MM.1S (cell line): ENCODE measurements at regions not wholly inside any gene's neighbourhood (a gene's known extent, or its start where the extent isn't known, plus 50 kb on each side); places are given as distances from the start of the nearest gene placed in this dataset.

ENCODE experiments used
- DNase-seq: peaks from one replicate; pipeline ENCODE4 v3.0.0-alpha.2; 2015
- H2AFZ ChIP-seq: fragments of 300-600 bp; sonication (generic); 2 replicates; pipeline ENCODE4 v1.6.0; 2016; ENCODE audit warnings: antibody characterized with exemption, low read length
- H3F3A ChIP-seq: fragments of 300-600 bp; sonication (generic); 2 replicates; pipeline ENCODE4 v1.6.1; 2016; ENCODE audit warnings: mild to moderate bottlenecking, antibody characterized with exemption, low read length, moderate library complexity, mixed read lengths; ENCODE audit not compliant: insufficient read depth
- H3K27ac ChIP-seq: fragments of 300-600 bp; sonication (generic); 2 replicates; pipeline ENCODE4 v1.5.1; 2016; ENCODE audit warnings: mild to moderate bottlenecking, low read length
- H3K27me3 ChIP-seq: fragments of 300-600 bp; sonication (generic); replicated peaks from 2 replicates; pipeline ENCODE4 v1.6.0; 2016; ENCODE audit warnings: low read length; ENCODE audit not compliant: insufficient read depth
- H3K36me3 ChIP-seq: fragments of 300-600 bp; sonication (generic); replicated peaks from 2 replicates; pipeline ENCODE4 v1.6.1; 2016; ENCODE audit warnings: mild to moderate bottlenecking, low read length, mixed read lengths; ENCODE audit not compliant: insufficient read depth
- H3K4me1 ChIP-seq: fragments of 300-600 bp; sonication (generic); 2 replicates; pipeline ENCODE4 v1.6.1; 2016; ENCODE audit warnings: low read length, mixed read lengths
- H3K4me2 ChIP-seq: fragments of 300-600 bp; sonication (generic); 2 replicates; pipeline ENCODE4 v1.6.0; 2016; ENCODE audit warnings: low read depth, low read length
- H3K4me3 ChIP-seq: fragments of 300-600 bp; sonication (generic); 2 replicates; pipeline ENCODE4 v1.5.1; 2016; ENCODE audit warnings: low read length, mixed read lengths
- H3K79me2 ChIP-seq: fragments of 300-600 bp; sonication (generic); 2 replicates; pipeline ENCODE4 v1.6.1; 2016; ENCODE audit warnings: mixed run types, low read length, mixed read lengths
- H3K9ac ChIP-seq: fragments of 300-600 bp; sonication (generic); 2 replicates; pipeline ENCODE4 v1.6.1; 2016; ENCODE audit warnings: low read length, mixed read lengths
- H3K9me2 ChIP-seq: fragments of 300-600 bp; sonication (generic); replicated peaks from 2 replicates; pipeline ENCODE4 v1.6.1; 2016; ENCODE audit warnings: mild to moderate bottlenecking, low read length, mixed read lengths; ENCODE audit not compliant: insufficient read depth
- H3K9me3 ChIP-seq: fragments of 300-600 bp; sonication (generic); replicated peaks from 2 replicates; pipeline ENCODE4 v1.6.1; 2016; ENCODE audit warnings: mild to moderate bottlenecking, low read length, mixed read lengths; ENCODE audit not compliant: insufficient read depth
- H4K20me1 ChIP-seq: fragments of 300-600 bp; sonication (generic); 2 replicates; pipeline ENCODE4 v1.6.1; 2016; ENCODE audit warnings: mild to moderate bottlenecking, low read length, moderate library complexity, mixed read lengths; ENCODE audit not compliant: insufficient read depth
- CTCF ChIP-seq: fragments of 300-600 bp; sonication (generic); IDR thresholded peaks from 2 replicates; pipeline ENCODE4 v1.5.1; 2016; ENCODE audit warnings: antibody characterized with exemption, low read length, mixed read lengths
- EZH2 ChIP-seq: fragments of 300-600 bp; sonication (generic); optimal IDR thresholded peaks from 2 replicates; pipeline ENCODE3; 2017; ENCODE audit warnings: low read depth, mild to moderate bottlenecking, antibody characterized with exemption, low read length, mixed read lengths
- EZH2phosphoT487 ChIP-seq: fragments of 300-600 bp; sonication (generic); IDR thresholded peaks from 2 replicates; pipeline ENCODE4 v1.6.1; 2018; ENCODE audit warnings: antibody characterized with exemption, low read length

- no peaks in the 10 kb centered on the region for H3K36me3 ChIP-seq
Observed at GRCh38 chr7:25297278-25297677, 69.0 kb upstream of the NPVF start.

GRCh38 chr7:25303281-25304181, 75.2 kb upstream of the NPVF start:
- Histone ChIP-seq H4K20me1 (no peaks in the 10 kb centered on the region), H3F3A (no peaks in the 10 kb centered on the region), H2AFZ (no peak overlapping the region), H3K4me2 (no peak overlapping the region), H3K4me1 (no peaks in the 10 kb centered on the region), H3K27me3 (no peaks in the 10 kb centered on the region), H3K9ac (no peak overlapping the region), H3K9me3 (no peaks in the 10 kb centered on the region), H3K36me3 (no peaks in the 10 kb centered on the region), H3K79me2 (no peaks in the 10 kb centered on the region), H3K9me2 (no peaks in the 10 kb centered on the region), H3K4me3 (no peak overlapping the region), H3K27ac (no peak overlapping the region)
- TF ChIP-seq EZH2phosphoT487 (no peak), EZH2 (no peak), CTCF (no peak)
- DNase-seq, result peak; percentile 17

More at GRCh38 chr7:25297278-25297677, 69.0 kb upstream of the NPVF start:
- TF ChIP-seq EZH2phosphoT487, result no peak
- TF ChIP-seq EZH2, result no peak
- no peak for TF ChIP-seq CTCF
- Histone ChIP-seq H4K20me1 (no peaks in the 10 kb centered on the region), H3K9me2 (no peaks in the 10 kb centered on the region), H3K4me2 (no peak overlapping the region), H3F3A (no peaks in the 10 kb centered on the region), H3K27me3 (no peaks in the 10 kb centered on the region), H3K4me3 (no peak overlapping the region), H2AFZ (no peak overlapping the region), H3K9me3 (no peaks in the 10 kb centered on the region), H3K79me2 (no peaks in the 10 kb centered on the region), H3K27ac (no peak overlapping the region), H3K9ac (no peak overlapping the region), H3K4me1 (no peaks in the 10 kb centered on the region)
- DNase-seq, result no peak

- no peak overlapping the region for H3K9ac ChIP-seq
- H3K27me3 ChIP-seq, result no peaks in the 10 kb centered on the region
Observed at GRCh38 chr7:25304691-25305090, 76.4 kb upstream of the NPVF start.

More at GRCh38 chr7:25304691-25305090, 76.4 kb upstream of the NPVF start:
- Histone ChIP-seq H3K9me3 (no peaks in the 10 kb centered on the region), H3K4me2 (no peak overlapping the region), H3K9me2 (no peaks in the 10 kb centered on the region), H3K4me3 (no peak overlapping the region), H3K27ac (no peak overlapping the region), H3K79me2 (no peaks in the 10 kb centered on the region), H3F3A (no peaks in the 10 kb centered on the region), H3K36me3 (no peaks in the 10 kb centered on the region), H3K4me1 (no peaks in the 10 kb centered on the region), H2AFZ (no peak overlapping the region), H4K20me1 (no peaks in the 10 kb centered on the region)
- TF ChIP-seq EZH2 (no peak), EZH2phosphoT487 (no peak), CTCF (no peak)
- DNase-seq, result no peak
